GM10266 (cell line): ENCODE measurements at regions not wholly inside any gene's neighbourhood (a gene's known extent, or its start where the extent isn't known, plus 50 kb on each side); places are given as distances from the start of the nearest gene placed in this dataset.

ENCODE experiments used
- DNase-seq: peaks from one replicate; pipeline ENCODE4 v3.0.0; 2012; ENCODE audit errors: extremely low spot score
- TF ChIP-seq, protein P1 (sequence below): IDR thresholded peaks from 2 replicates; pipeline ENCODE4 v1.5.1; 2012; ENCODE audit warnings: mild to moderate bottlenecking, low read depth; ENCODE audit not compliant: control insufficient read depth, insufficient read depth; ENCODE audit errors: missing control alignments

GRCh38 chr21:19609611-19610010, 1206.0 kb upstream of the TMPRSS15 start:
- TF ChIP-seq, protein P1, sequence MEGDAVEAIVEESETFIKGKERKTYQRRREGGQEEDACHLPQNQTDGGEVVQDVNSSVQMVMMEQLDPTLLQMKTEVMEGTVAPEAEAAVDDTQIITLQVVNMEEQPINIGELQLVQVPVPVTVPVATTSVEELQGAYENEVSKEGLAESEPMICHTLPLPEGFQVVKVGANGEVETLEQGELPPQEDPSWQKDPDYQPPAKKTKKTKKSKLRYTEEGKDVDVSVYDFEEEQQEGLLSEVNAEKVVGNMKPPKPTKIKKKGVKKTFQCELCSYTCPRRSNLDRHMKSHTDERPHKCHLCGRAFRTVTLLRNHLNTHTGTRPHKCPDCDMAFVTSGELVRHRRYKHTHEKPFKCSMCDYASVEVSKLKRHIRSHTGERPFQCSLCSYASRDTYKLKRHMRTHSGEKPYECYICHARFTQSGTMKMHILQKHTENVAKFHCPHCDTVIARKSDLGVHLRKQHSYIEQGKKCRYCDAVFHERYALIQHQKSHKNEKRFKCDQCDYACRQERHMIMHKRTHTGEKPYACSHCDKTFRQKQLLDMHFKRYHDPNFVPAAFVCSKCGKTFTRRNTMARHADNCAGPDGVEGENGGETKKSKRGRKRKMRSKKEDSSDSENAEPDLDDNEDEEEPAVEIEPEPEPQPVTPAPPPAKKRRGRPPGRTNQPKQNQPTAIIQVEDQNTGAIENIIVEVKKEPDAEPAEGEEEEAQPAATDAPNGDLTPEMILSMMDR, result no peak
- no peak for DNase-seq

DNA sequence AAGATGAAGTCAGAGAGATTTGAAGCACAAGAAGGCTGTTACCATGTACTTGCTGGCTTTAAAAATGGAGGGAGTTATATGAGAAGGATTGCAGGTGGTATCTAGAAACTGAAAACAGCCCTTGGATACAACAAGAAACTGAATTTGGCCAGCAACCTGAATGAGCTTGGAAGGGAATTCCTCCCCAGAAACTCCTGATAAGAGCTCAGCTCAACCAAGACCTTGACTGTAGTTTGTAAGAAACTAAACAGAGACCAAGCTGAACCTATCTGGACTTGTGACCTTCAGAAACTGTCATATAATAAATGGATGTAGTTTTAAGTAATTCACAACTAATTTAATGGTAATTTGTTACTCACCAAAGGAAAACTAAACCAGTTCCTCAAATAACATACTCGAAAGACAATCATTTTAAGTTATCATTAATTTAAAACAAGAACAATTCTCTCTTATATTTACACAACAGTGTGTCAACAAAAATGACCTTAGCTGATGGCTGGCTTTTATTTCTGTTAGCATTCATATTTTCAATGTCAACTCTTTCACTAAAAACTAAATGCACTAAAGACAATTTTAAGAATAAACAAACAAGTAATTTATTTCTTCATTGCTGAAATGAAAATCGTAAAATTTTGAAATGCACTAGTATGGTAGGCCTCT, 1218.4 kb upstream of the TMPRSS15 start:
- TF ChIP-seq, protein P1, result no peak
- no peak for DNase-seq

GRCh38 chr21:19640964-19641363, 1237.4 kb upstream of the TMPRSS15 start:
- TF ChIP-seq, protein P1, result no peak
- DNase-seq, result no peak

GRCh38 chr21:19648391-19648790, 1244.8 kb upstream of the TMPRSS15 start:
- no peak for DNase-seq
- TF ChIP-seq, protein P1, result no peak

GRCh38 chr21:19683492-19683891, 1279.9 kb upstream of the TMPRSS15 start:
- no peak for DNase-seq
- TF ChIP-seq, protein P1, result no peak

DNA sequence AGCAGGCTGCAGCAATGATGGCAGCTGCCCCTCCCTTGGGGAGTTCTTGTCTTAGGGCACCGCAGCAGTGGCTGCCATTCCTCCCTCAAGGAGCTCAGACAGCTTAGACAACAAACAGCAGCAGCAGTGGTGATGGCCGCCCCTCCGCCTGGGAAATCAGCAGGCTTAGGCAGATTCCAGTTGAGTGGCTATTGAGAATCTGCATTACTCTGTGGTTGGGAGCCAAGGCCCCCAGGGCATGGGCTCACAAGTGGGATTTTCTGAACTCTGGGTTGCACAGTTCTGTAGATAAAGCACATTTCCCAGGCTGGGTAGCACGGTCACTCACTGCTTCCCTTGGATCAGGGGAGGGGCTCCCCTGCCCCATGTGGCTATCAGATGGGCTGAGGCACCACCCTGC, 1280.7 kb upstream of the TMPRSS15 start:
- TF ChIP-seq, protein P1, result no peak
- DNase-seq, result no peak

GRCh38 chr21:19692231-19692630, 1288.6 kb upstream of the TMPRSS15 start:
- TF ChIP-seq, protein P1, result no peak

More at GRCh38 chr21:19692231-19692630, 1288.6 kb upstream of the TMPRSS15 start:
- DNase-seq, result no peak
